Neural cell (in vitro differentiated cells): ENCODE measurements at regions not wholly inside any gene's neighbourhood (a gene's known extent, or its start where the extent isn't known, plus 50 kb on each side); places are given as distances from the start of the nearest gene placed in this dataset.

ENCODE experiments used
- H2AFZ ChIP-seq: fragments of 200-600, 300-800 bp; sonication (generic), shearing (Covaris generic); 2 replicates; pipeline ENCODE4 v1.6.0; 2014; ENCODE audit warnings: low read depth, mild to moderate bottlenecking, antibody characterized with exemption, low read length, moderate library complexity
- H3F3A ChIP-seq: fragments of 200-600 bp; shearing (Covaris generic); 2 replicates; pipeline ENCODE4 v1.6.1; 2016; ENCODE audit warnings: mild to moderate bottlenecking, moderate library complexity, mixed read lengths, antibody characterized with exemption, low read length; ENCODE audit not compliant: insufficient read depth, poor library complexity, severe bottlenecking
- H3K27ac ChIP-seq: fragments of 200-600, 300-800 bp; sonication (generic), shearing (Covaris generic); 2 replicates; pipeline ENCODE4 v1.5.1; 2014; ENCODE audit warnings: mild to moderate bottlenecking, low read length, moderate library complexity
- H3K27me3 ChIP-seq: fragments of 300-800, 200-600 bp; sonication (generic), shearing (Covaris generic); 2 replicates; pipeline ENCODE4 v1.6.0; 2014; ENCODE audit warnings: mild to moderate bottlenecking, low read depth, low read length, moderate library complexity; ENCODE audit not compliant: insufficient read depth
- H3K36me3 ChIP-seq: fragments of 300-800, 200-600 bp; sonication (generic), shearing (Covaris generic); 2 replicates; pipeline ENCODE4 v1.5.1; 2014; ENCODE audit warnings: mild to moderate bottlenecking, antibody characterized with exemption, low read length, moderate library complexity; ENCODE audit not compliant: insufficient read depth
- H3K4me2 ChIP-seq: fragments of 300-800, 200-600 bp; sonication (generic), shearing (Covaris generic); 2 replicates; pipeline ENCODE4 v1.6.0; 2014; ENCODE audit warnings: mild to moderate bottlenecking, low read length
- H3K4me3 ChIP-seq: fragments of 300-800, 200-600 bp; sonication (generic), shearing (Covaris generic); 2 replicates; pipeline ENCODE4 v1.5.1; 2014; ENCODE audit warnings: mild to moderate bottlenecking, low read length, moderate library complexity
- H3K79me2 ChIP-seq: fragments of 200-600 bp; shearing (Covaris generic); replicated peaks from 2 replicates; pipeline ENCODE4 v1.6.0; 2014; ENCODE audit warnings: mild to moderate bottlenecking, low read length, moderate library complexity; ENCODE audit not compliant: insufficient read depth
- H3K9ac ChIP-seq: fragments of 300-800, 200-600 bp; sonication (generic), shearing (Covaris generic); 2 replicates; pipeline ENCODE4 v1.6.1; 2016; ENCODE audit warnings: mild to moderate bottlenecking, low read length, mixed read lengths
- H3K9me2 ChIP-seq: fragments of 200-600 bp; shearing (Covaris generic); 2 replicates; pipeline ENCODE4 v1.6.1; 2016; ENCODE audit warnings: mild to moderate bottlenecking, low read length, mixed read lengths; ENCODE audit not compliant: insufficient read depth
- H3K9me3 ChIP-seq: fragments of 200-600, 300-800 bp; sonication (generic), shearing (Covaris generic); 2 replicates; pipeline ENCODE4 v1.6.1; 2016; ENCODE audit warnings: mild to moderate bottlenecking, mixed run types, low read length, moderate library complexity, mixed read lengths
- H4K20me1 ChIP-seq: fragments of 200-600 bp; shearing (Covaris generic); 2 replicates; pipeline ENCODE4 v1.6.1; 2016; ENCODE audit warnings: mild to moderate bottlenecking, mixed run types; ENCODE audit not compliant: insufficient read depth
- CTCF ChIP-seq: fragments of 450-650 bp; IDR thresholded peaks from 2 replicates; pipeline ENCODE4 v1.5.1; 2014; ENCODE audit warnings: antibody characterized with exemption, mild to moderate bottlenecking, moderate library complexity; ENCODE audit not compliant: poor library complexity, severe bottlenecking
- EP300 ChIP-seq: fragments of 450-650 bp; conservative IDR thresholded peaks from 2 replicates; pipeline ENCODE4 v1.6.1; 2014; ENCODE audit warnings: antibody characterized with exemption, mild to moderate bottlenecking, moderate library complexity; ENCODE audit not compliant: poor library complexity, severe bottlenecking
- EZH2 ChIP-seq: fragments of 200-600, 300-800 bp; shearing (Covaris generic), sonication (generic); IDR thresholded peaks from 2 replicates; pipeline ENCODE4 v1.6.1; 2014; ENCODE audit warnings: antibody characterized with exemption, low read length, borderline replicate concordance, mild to moderate bottlenecking; ENCODE audit not compliant: insufficient read depth, poor library complexity, severe bottlenecking
- MXI1 ChIP-seq: fragments of 450-650 bp; conservative IDR thresholded peaks from 2 replicates; pipeline ENCODE4 v1.6.1; 2014; ENCODE audit warnings: antibody characterized with exemption, mild to moderate bottlenecking; ENCODE audit not compliant: poor library complexity, severe bottlenecking
- POLR2AphosphoS5 ChIP-seq: IDR thresholded peaks from 2 replicates; pipeline ENCODE4 v1.6.1; 2012
- RAD21 ChIP-seq: fragments of 450-650 bp; conservative IDR thresholded peaks from 2 replicates; pipeline ENCODE4 v1.6.1; 2014; ENCODE audit warnings: antibody characterized with exemption, mild to moderate bottlenecking, moderate library complexity
- REST ChIP-seq: IDR thresholded peaks from 2 replicates; pipeline ENCODE4 v1.6.1; 2012; ENCODE audit warnings: borderline replicate concordance
- SMC3 ChIP-seq: fragments of 450-650 bp; conservative IDR thresholded peaks from 2 replicates; pipeline ENCODE4 v1.6.1; 2014; ENCODE audit warnings: antibody characterized with exemption, mild to moderate bottlenecking, moderate library complexity; ENCODE audit not compliant: poor library complexity
- TAF1 ChIP-seq: IDR thresholded peaks from 2 replicates; pipeline ENCODE4 v1.6.1; 2012; ENCODE audit warnings: low read depth

GRCh38 chr5:110056580-110057114 lies 366.9 kb downstream of the MAN2A1 start:
- no peaks in the 10 kb centered on the region for H3K9me3 ChIP-seq
- H3K9me2 ChIP-seq: no peaks in the 10 kb centered on the region
- no peak overlapping the region for H3K9ac ChIP-seq
- no peaks in the 10 kb centered on the region for H3K27me3 ChIP-seq
- no peaks in the 10 kb centered on the region for H3K79me2 ChIP-seq
- no peak overlapping the region for H2AFZ ChIP-seq
- no peak overlapping the region for H3K4me3 ChIP-seq
- no peaks in the 10 kb centered on the region for H3F3A ChIP-seq
- no peak for TF ChIP-seq SMC3
- TF ChIP-seq TAF1: no peak
- no peak for TF ChIP-seq EZH2
- no peak for TF ChIP-seq EP300
- TF ChIP-seq POLR2AphosphoS5: no peak
- no peak for TF ChIP-seq CTCF
- TF ChIP-seq REST: no peak
- no peak for TF ChIP-seq RAD21
- TF ChIP-seq MXI1: no peak
- H4K20me1 ChIP-seq: no peaks in the 10 kb centered on the region
- no peak overlapping the region for H3K4me2 ChIP-seq
- H3K36me3 ChIP-seq: no peaks in the 10 kb centered on the region
- no peak overlapping the region for H3K27ac ChIP-seq

- Histone ChIP-seq H2AFZ (no peak overlapping the region), H3F3A (no peaks in the 10 kb centered on the region), H3K9ac (no peak overlapping the region), H3K9me2 (no peaks in the 10 kb centered on the region), H3K9me3 (no peaks in the 10 kb centered on the region), H3K36me3 (no peaks in the 10 kb centered on the region), H4K20me1 (no peaks in the 10 kb centered on the region), H3K4me3 (no peak overlapping the region), H3K4me2 (no peak overlapping the region), H3K27me3 (no peaks in the 10 kb centered on the region), H3K27ac (no peak overlapping the region), H3K79me2 (no peaks in the 10 kb centered on the region)
- no peak for TF ChIP-seq TAF1
- TF ChIP-seq EZH2: no peak
- TF ChIP-seq RAD21: no peak
- TF ChIP-seq CTCF: no peak
- TF ChIP-seq REST: no peak
- no peak for TF ChIP-seq EP300
- TF ChIP-seq POLR2AphosphoS5: no peak
- no peak for TF ChIP-seq SMC3
- TF ChIP-seq MXI1: no peak
Measured at GRCh38 chr5:110058175-110058574, 368.4 kb downstream of the MAN2A1 start.
